HCT116 (cell line): ENCODE measurements at regions not wholly inside any gene's neighbourhood (a gene's known extent, or its start where the extent isn't known, plus 50 kb on each side); places are given as distances from the start of the nearest gene placed in this dataset.

Experiments
- ATAC-seq: fragments of 200-7000 bp; cut with Tn5 transposase; 2 replicates; pipeline ENCODE4 v1.9.1; 2020; ENCODE audit warnings: mild to moderate bottlenecking, moderate library complexity
- BruUV-seq: library from RNA; stranded (reverse); fragments of 400-500 nt; replicated peaks from 2 replicates; lab custom pipeline; 2021; lab: Mats Ljungman, UMichigan
- CTCF ChIA-PET: fragments of 300-600 bp; sonication (Branson Sonifier 250); formaldehyde crosslinking; loops from one replicate; lab custom pipeline; 2021; ENCODE audit warnings: antibody characterized with exemption; lab: Charles Lee
- POLR2A ChIA-PET: fragments of 300-600, 350-600 bp; sonication (Branson Sonifier 250); formaldehyde crosslinking; loops from one replicate; lab custom pipeline; 2021; ENCODE audit warnings: antibody characterized with exemption; lab: Charles Lee
- RAD21 ChIA-PET, 2 experiments: fragments of 300-600 bp; sonication (Branson Sonifier 250); formaldehyde crosslinking; loops; one replicate each; lab custom pipeline; 2023; ENCODE audit warnings: low total read pairs in 2 of 2; ENCODE audit not compliant: uncharacterized antibody in 2 of 2, unreplicated experiment in 2 of 2, low non-redundant PET in 1 of 2; lab: Charles Lee
- DNase-seq: peaks from one replicate; pipeline ENCODE4 v3.0.0-alpha.2; 2010; ENCODE audit warnings: low read depth, low spot score
- H2AFZ ChIP-seq: fragments of 200-600 bp; shearing (Covaris generic), sonication (generic); 2 replicates; pipeline ENCODE4 v1.6.1; 2017; ENCODE audit warnings: low read depth, mixed run types, mixed read lengths, antibody characterized with exemption, low read length; ENCODE audit not compliant: poor library complexity, severe bottlenecking
- H3K27ac ChIP-seq: 2 replicates; pipeline ENCODE4 v1.5.1; 2012; ENCODE audit warnings: low read depth, low read length
- H3K27me3 ChIP-seq: fragments of 200-600 bp; sonication (generic); 2 replicates; pipeline ENCODE4 v1.6.1; 2016; ENCODE audit warnings: mixed run types, low read length, mixed read lengths; ENCODE audit not compliant: insufficient read depth
- H3K36me3 ChIP-seq, 2 experiments: fragments of 200-500 bp in 1 of 2; fragments of 200-600 bp in 1 of 2; sonication (Bioruptor generic) in 1 of 2; sonication (generic) in 1 of 2; 2 replicates each; pipeline versions ENCODE4 v1.5.1 to v1.6.1; 2014 to 2016; ENCODE audit warnings: low read length in 2 of 2, inconsistent platforms in 1 of 2, mixed read lengths in 1 of 2, mixed run types in 1 of 2; ENCODE audit not compliant: insufficient read depth in 2 of 2, control insufficient read depth in 1 of 2
- H3K4me1 ChIP-seq, 2 experiments: fragments of 200-600 bp in 1 of 2; sonication (generic) in 1 of 2; 2 replicates each; pipeline versions ENCODE4 v1.5.1 to v1.6.1; 2012 to 2017; ENCODE audit warnings: low read length in 2 of 2, inconsistent platforms in 1 of 2, mild to moderate bottlenecking in 1 of 2, mixed read lengths in 1 of 2, mixed run types in 1 of 2, moderate library complexity in 1 of 2; ENCODE audit not compliant: insufficient read depth in 2 of 2, control insufficient read depth in 1 of 2
- H3K4me2 ChIP-seq: fragments of 200-600 bp; sonication (generic); 2 replicates; pipeline ENCODE4 v1.6.1; 2017; ENCODE audit warnings: mixed run types, low read length, mixed read lengths
- H3K4me3 ChIP-seq, 2 experiments: fragments of 200-600 bp in 1 of 2; sonication (generic) in 1 of 2; replicated peaks in 1 of 2; 2 replicates each; pipeline ENCODE4 v1.5.1; 2011 to 2016; ENCODE audit warnings: low read length in 2 of 2, control low read depth in 1 of 2, low read depth in 1 of 2, mild to moderate bottlenecking in 1 of 2, mixed read lengths in 1 of 2, mixed run types in 1 of 2
- H3K79me2 ChIP-seq: fragments of 200-600 bp; sonication (generic); 2 replicates; pipeline ENCODE4 v1.6.1; 2017; ENCODE audit warnings: mild to moderate bottlenecking, mixed run types, low read length, moderate library complexity, mixed read lengths; ENCODE audit not compliant: insufficient read depth
- H3K9ac ChIP-seq: fragments of 200-600 bp; sonication (generic); 2 replicates; pipeline ENCODE4 v1.6.1; 2016; ENCODE audit warnings: low read length, mixed read lengths
- H3K9me2 ChIP-seq: fragments of 200-600 bp; sonication (generic), shearing (Covaris generic); 2 replicates; pipeline ENCODE4 v1.6.1; 2017; ENCODE audit warnings: mixed run types, mild to moderate bottlenecking, moderate library complexity; ENCODE audit not compliant: insufficient read depth
- H3K9me3 ChIP-seq, 2 experiments: fragments of 200-500 bp in 1 of 2; fragments of 200-600 bp in 1 of 2; sonication (Bioruptor generic) in 1 of 2; sonication (generic) in 1 of 2; 2 replicates each; pipeline ENCODE4 v1.6.1; 2014 to 2017; ENCODE audit warnings: low read length in 2 of 2, mixed read lengths in 2 of 2, inconsistent platforms in 1 of 2, low read depth in 1 of 2, mild to moderate bottlenecking in 1 of 2, mixed run types in 1 of 2, moderate library complexity in 1 of 2; ENCODE audit not compliant: control insufficient read depth in 1 of 2, insufficient read depth in 1 of 2
- H4K20me1 ChIP-seq: fragments of 200-600 bp; sonication (generic), shearing (Covaris generic); 2 replicates; pipeline ENCODE4 v1.6.1; 2017; ENCODE audit warnings: mixed run types, mild to moderate bottlenecking, moderate library complexity; ENCODE audit not compliant: insufficient read depth
- ATF3 ChIP-seq: IDR thresholded peaks from 2 replicates; pipeline ENCODE4 v1.6.1; 2012
- CEBPB ChIP-seq: IDR thresholded peaks from 2 replicates; pipeline ENCODE4 v1.6.1; 2012; ENCODE audit warnings: low read depth
- CTCF ChIP-seq, 3 experiments: fragments of 200-600 bp in 1 of 3; sonication (generic) in 1 of 3; IDR thresholded peaks in 2 of 3; conservative IDR thresholded peaks in 1 of 3; 2 replicates each; pipeline ENCODE4 v1.5.1; 2012 to 2017; ENCODE audit warnings: low read depth in 2 of 3, low read length in 2 of 3, antibody characterized with exemption in 1 of 3, borderline replicate concordance in 1 of 3, control low read depth in 1 of 3, mild to moderate bottlenecking in 1 of 3, mixed read lengths in 1 of 3, mixed run types in 1 of 3, moderate library complexity in 1 of 3; ENCODE audit not compliant: insufficient read depth in 1 of 3
- EGR1 ChIP-seq: IDR thresholded peaks from 2 replicates; pipeline ENCODE4 v1.6.1; 2012; ENCODE audit warnings: low read depth
- ELF1 ChIP-seq: IDR thresholded peaks from 2 replicates; pipeline ENCODE4 v1.6.1; 2012; ENCODE audit warnings: low read depth, borderline replicate concordance
- EZH2 ChIP-seq: fragments of 200-600 bp; sonication (generic); IDR thresholded peaks from 2 replicates; pipeline ENCODE4 v1.6.1; 2017; ENCODE audit warnings: antibody characterized with exemption, mixed run types
- EZH2phosphoT487 ChIP-seq: fragments of 200-600 bp; IDR thresholded peaks from 2 replicates; pipeline ENCODE4 v1.6.1; 2018; ENCODE audit warnings: antibody characterized with exemption, borderline replicate concordance
- FOSL1 ChIP-seq: IDR thresholded peaks from 2 replicates; pipeline ENCODE4 v1.6.1; 2012; ENCODE audit warnings: low read depth
- MAX ChIP-seq: IDR thresholded peaks from 2 replicates; pipeline ENCODE4 v1.6.1; 2012
- POLR2A ChIP-seq: IDR thresholded peaks from 2 replicates; pipeline ENCODE4 v1.7.0; 2011; ENCODE audit warnings: borderline replicate concordance; ENCODE audit not compliant: insufficient read depth, insufficient read length; ENCODE audit errors: extremely low read depth
- RAD21 ChIP-seq: IDR thresholded peaks from 2 replicates; pipeline ENCODE4 v1.6.1; 2012; ENCODE audit warnings: low read depth, mild to moderate bottlenecking
- REST ChIP-seq: IDR thresholded peaks from 2 replicates; pipeline ENCODE4 v1.6.1; 2012; ENCODE audit warnings: low read depth
- SIN3A ChIP-seq: IDR thresholded peaks from 2 replicates; pipeline ENCODE4 v1.6.1; 2012; ENCODE audit warnings: low read depth
- SP1 ChIP-seq: IDR thresholded peaks from 2 replicates; pipeline ENCODE4 v1.6.1; 2012; ENCODE audit warnings: low read depth
- SRF ChIP-seq: IDR thresholded peaks from 2 replicates; pipeline ENCODE4 v1.6.1; 2012; ENCODE audit warnings: low read depth
- TCF7L2 ChIP-seq: IDR thresholded peaks from 2 replicates; pipeline ENCODE4 v1.7.0; 2011; ENCODE audit warnings: borderline replicate concordance, inconsistent platforms; ENCODE audit not compliant: insufficient read depth, insufficient read length; ENCODE audit errors: extremely low read depth
- ZBTB33 ChIP-seq: IDR thresholded peaks from 2 replicates; pipeline ENCODE4 v1.6.1; 2011; ENCODE audit warnings: mild to moderate bottlenecking, low read length, moderate library complexity; ENCODE audit not compliant: insufficient replicate concordance; ENCODE audit errors: extremely low read depth
- ZNF274 ChIP-seq: fragments of 200-500 bp; sonication (Bioruptor generic); IDR thresholded peaks from 2 replicates; pipeline ENCODE4 v1.6.1; 2014; ENCODE audit warnings: mild to moderate bottlenecking, low read depth, low read length, inconsistent platforms
- intact Hi-C: fragments of 100-400 bp; cut with micrococcal nuclease; formaldehyde crosslinking; loops from 2 replicates; pipeline ENCODE4 v1.10.0; 2022

- H3K36me3 ChIP-seq: no peaks in the 10 kb centered on the region
- ChIA-PET RAD21 (no interaction called here), POLR2A (no interaction called here), CTCF (no interaction called here)
- H3K9me3 ChIP-seq: no peaks in the 10 kb centered on the region
- no peaks in the 10 kb centered on the region for H3K79me2 ChIP-seq
- H4K20me1 ChIP-seq: no peaks in the 10 kb centered on the region
- no peak overlapping the region for H2AFZ ChIP-seq
- H3K4me1 ChIP-seq: no peaks in the 10 kb centered on the region
- intact Hi-C loops: no loop called here
- no peaks in the 10 kb centered on the region for H3K9me2 ChIP-seq
- no TSS peak for BruUV-seq
- no peak overlapping the region for H3K9ac ChIP-seq
- no peaks in the 10 kb centered on the region for H3K27me3 ChIP-seq
- no peak for DNase-seq
- H3K4me2 ChIP-seq: no peak overlapping the region
- TF ChIP-seq SP1 (no peak), REST (no peak), POLR2A (no peak), EZH2phosphoT487 (no peak), ATF3 (no peak), EZH2 (no peak), SIN3A (no peak), ZNF274 (no peak), MAX (no peak), RAD21 (no peak), TCF7L2 (no peak), CEBPB (no peak), EGR1 (no peak), ELF1 (no peak), FOSL1 (no peak), SRF (no peak), ZBTB33 (no peak), CTCF (IDR thresholded peaks at IDR 0.05 in 2 of 3, conservative IDR thresholded peaks at IDR 0.05 in 1 of 3; ENCODE audit: borderline replicate concordance in 1 of 3, insufficient read depth in 1 of 3, low read depth in 2 of 3, low read length in 2 of 3) (no peak)
- no peak overlapping the region for H3K4me3 ChIP-seq
- ATAC-seq: no peak
- no peak overlapping the region for H3K27ac ChIP-seq
Observed at GRCh38 chr5:89840906-89841305, 568.6 kb downstream of the CETN3 start.
